ENCODE measurements at regions not wholly inside any gene's neighbourhood (a gene's known extent, or its start where the extent isn't known, plus 50 kb on each side); places are given as distances from the start of the nearest gene placed in this dataset.

DNA sequence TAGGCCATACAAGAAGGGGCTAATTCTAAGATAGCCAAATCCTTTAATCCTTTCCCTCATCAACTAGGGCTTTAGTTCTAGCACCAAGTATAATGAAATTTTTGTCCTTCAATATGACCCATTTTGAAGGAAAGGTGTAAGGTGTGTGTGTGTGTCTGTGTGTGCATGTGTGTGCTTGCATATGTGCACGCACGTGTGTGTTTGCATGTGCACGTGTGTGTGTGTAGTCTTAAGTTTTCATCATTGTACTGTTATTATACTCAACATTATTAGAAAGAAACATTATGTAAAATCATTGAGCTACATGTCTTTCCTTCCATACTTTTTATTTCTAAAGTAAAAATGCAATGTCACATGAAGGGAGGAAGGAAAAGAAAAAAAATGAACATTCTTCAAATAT, 547.7 kb downstream of the FAM181B start:
- no peak for TF ChIP-seq MAFK (IDR thresholded peaks at IDR 0.05; ENCODE audit: low read depth, low read length)
- no peak for TF ChIP-seq SIN3A (conservative IDR thresholded peaks at IDR 0.05 in 1 of 2, IDR thresholded peaks at IDR 0.05 in 1 of 2; ENCODE audit: low read depth in 1 of 2, low read length in 2 of 2)
- no peak for TF ChIP-seq POLR2AphosphoS5 (IDR thresholded peaks at IDR 0.05; ENCODE audit: low read depth, low read length)
- TF ChIP-seq RAD21 (IDR thresholded peaks at IDR 0.05 in 1 of 2, conservative IDR thresholded peaks at IDR 0.05 in 1 of 2; ENCODE audit: low read depth in 2 of 2, low read length in 2 of 2): no peak
- TF ChIP-seq TCF12 (IDR thresholded peaks at IDR 0.05; ENCODE audit: low read depth, low read length): no peak
- TF ChIP-seq, protein P1, sequence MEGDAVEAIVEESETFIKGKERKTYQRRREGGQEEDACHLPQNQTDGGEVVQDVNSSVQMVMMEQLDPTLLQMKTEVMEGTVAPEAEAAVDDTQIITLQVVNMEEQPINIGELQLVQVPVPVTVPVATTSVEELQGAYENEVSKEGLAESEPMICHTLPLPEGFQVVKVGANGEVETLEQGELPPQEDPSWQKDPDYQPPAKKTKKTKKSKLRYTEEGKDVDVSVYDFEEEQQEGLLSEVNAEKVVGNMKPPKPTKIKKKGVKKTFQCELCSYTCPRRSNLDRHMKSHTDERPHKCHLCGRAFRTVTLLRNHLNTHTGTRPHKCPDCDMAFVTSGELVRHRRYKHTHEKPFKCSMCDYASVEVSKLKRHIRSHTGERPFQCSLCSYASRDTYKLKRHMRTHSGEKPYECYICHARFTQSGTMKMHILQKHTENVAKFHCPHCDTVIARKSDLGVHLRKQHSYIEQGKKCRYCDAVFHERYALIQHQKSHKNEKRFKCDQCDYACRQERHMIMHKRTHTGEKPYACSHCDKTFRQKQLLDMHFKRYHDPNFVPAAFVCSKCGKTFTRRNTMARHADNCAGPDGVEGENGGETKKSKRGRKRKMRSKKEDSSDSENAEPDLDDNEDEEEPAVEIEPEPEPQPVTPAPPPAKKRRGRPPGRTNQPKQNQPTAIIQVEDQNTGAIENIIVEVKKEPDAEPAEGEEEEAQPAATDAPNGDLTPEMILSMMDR (IDR thresholded peaks at IDR 0.05; ENCODE audit: control extremely low read depth in 1 of 3, insufficient read depth in 1 of 3, low read depth in 1 of 3, low read length in 3 of 3): no peak
- TF ChIP-seq POLR2A (IDR thresholded peaks at IDR 0.05; ENCODE audit: control extremely low read depth in 1 of 2, low read depth in 2 of 2, low read length in 2 of 2): no peak
- no peak for TF ChIP-seq EP300 (IDR thresholded peaks at IDR 0.05; ENCODE audit: borderline replicate concordance in 1 of 2, low read depth in 2 of 2, low read length in 2 of 2)
- no peak for TF ChIP-seq ASH2L (IDR thresholded peaks at IDR 0.05; ENCODE audit: low read length)

All from H1 (cell line).